ENCODE measurements at regions not wholly inside any gene's neighbourhood (a gene's known extent, or its start where the extent isn't known, plus 50 kb on each side); places are given as distances from the start of the nearest gene placed in this dataset.

DNA sequence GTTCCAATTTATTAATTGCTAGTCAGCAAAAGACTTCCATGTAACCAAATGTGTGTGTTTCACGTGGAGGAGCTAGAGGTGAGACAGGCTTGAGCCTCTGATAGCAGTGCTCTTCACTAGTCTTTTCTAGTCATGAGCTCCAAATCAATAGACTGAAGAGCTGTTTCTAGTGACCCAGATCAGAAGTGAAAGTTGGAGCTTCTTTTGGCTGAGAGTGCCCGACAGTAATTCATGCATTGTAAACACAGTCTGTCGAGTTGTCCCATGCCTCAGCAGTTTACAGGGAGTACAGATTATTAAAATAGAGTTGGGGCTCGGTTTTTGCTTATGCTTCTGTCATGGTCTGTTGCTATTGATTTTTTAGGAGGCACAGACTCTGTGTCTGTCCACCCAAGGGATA is 793.1 kb downstream of the DTWD2 start:
- peaks cover 17% of the 10 kb centered on the region for H3K9me3 Mint-ChIP-seq (ENCODE audit: low read depth, unreplicated experiment)
- no peak for DNase-seq
- no peaks in the 10 kb centered on the region for H3K4me1 Mint-ChIP-seq (ENCODE audit: low read depth, unreplicated experiment)
- intact Hi-C loops (cut with micrococcal nuclease; ENCODE audit: unreplicated experiment) = no loop called here
- no TSS peak for BruUV-seq (replicated peaks)
- CTCF ChIA-PET = no interaction called here
- no peak overlapping the region for H3K27ac Mint-ChIP-seq (ENCODE audit: unreplicated experiment)
- H3K27me3 Mint-ChIP-seq (ENCODE audit: unreplicated experiment) = no peaks in the 10 kb centered on the region
- TF ChIP-seq, protein P1, sequence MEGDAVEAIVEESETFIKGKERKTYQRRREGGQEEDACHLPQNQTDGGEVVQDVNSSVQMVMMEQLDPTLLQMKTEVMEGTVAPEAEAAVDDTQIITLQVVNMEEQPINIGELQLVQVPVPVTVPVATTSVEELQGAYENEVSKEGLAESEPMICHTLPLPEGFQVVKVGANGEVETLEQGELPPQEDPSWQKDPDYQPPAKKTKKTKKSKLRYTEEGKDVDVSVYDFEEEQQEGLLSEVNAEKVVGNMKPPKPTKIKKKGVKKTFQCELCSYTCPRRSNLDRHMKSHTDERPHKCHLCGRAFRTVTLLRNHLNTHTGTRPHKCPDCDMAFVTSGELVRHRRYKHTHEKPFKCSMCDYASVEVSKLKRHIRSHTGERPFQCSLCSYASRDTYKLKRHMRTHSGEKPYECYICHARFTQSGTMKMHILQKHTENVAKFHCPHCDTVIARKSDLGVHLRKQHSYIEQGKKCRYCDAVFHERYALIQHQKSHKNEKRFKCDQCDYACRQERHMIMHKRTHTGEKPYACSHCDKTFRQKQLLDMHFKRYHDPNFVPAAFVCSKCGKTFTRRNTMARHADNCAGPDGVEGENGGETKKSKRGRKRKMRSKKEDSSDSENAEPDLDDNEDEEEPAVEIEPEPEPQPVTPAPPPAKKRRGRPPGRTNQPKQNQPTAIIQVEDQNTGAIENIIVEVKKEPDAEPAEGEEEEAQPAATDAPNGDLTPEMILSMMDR (IDR thresholded peaks at IDR 0.05; ENCODE audit: unreplicated experiment) = no peak
- no peaks in the 10 kb centered on the region for H3K36me3 Mint-ChIP-seq (ENCODE audit: insufficient read depth, unreplicated experiment)
- H3K4me3 Mint-ChIP-seq (ENCODE audit: low read depth, unreplicated experiment) = no peak overlapping the region

DNA sequence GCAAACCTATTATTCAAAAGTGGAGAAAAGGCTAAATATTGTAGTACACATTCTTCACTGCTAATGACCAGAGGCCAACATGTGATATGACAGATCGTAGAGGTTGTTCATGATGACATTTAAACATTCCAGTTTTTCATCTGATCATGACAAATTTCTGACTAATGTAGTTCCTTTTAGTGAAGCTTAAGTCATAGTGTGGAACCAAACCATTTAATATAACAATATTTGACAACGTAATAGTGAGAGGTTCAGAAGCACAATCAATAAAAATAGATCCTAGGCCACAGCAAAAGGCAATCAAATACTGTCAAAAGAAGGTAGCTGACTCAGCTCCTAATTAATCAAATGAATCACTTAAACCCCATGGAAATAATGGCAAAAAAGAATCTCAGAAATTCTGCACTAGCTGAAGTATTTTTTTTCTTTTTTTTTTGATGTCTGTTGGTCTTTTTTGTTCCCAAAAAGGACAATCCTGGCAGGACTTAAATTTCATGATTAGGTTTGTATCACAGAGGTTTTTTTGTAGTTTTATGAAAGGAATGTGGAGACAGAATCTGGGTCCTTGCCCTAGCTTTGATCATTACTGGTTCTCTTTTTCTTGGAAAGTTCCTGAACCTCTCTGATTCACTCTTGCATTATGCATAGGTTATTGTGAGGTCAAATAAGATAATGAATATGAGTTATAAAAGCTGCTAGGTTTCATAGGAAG is 795.0 kb downstream of the DTWD2 start:
- CTCF ChIA-PET = no interaction called here
- BruUV-seq (replicated peaks) = no TSS peak
- Mint-ChIP-seq H3K4me3 (ENCODE audit: low read depth, unreplicated experiment) (no peak overlapping the region), H3K27ac (ENCODE audit: unreplicated experiment) (no peak overlapping the region), H3K36me3 (ENCODE audit: insufficient read depth, unreplicated experiment) (no peaks in the 10 kb centered on the region), H3K4me1 (ENCODE audit: low read depth, unreplicated experiment) (no peaks in the 10 kb centered on the region), H3K9me3 (ENCODE audit: low read depth, unreplicated experiment) (peaks cover 19% of the 10 kb centered on the region), H3K27me3 (ENCODE audit: unreplicated experiment) (no peaks in the 10 kb centered on the region)
- TF ChIP-seq, protein P1 (IDR thresholded peaks at IDR 0.05; ENCODE audit: unreplicated experiment) = no peak
- no peak for DNase-seq
- intact Hi-C loops (cut with micrococcal nuclease; ENCODE audit: unreplicated experiment) = no loop called here

DNA sequence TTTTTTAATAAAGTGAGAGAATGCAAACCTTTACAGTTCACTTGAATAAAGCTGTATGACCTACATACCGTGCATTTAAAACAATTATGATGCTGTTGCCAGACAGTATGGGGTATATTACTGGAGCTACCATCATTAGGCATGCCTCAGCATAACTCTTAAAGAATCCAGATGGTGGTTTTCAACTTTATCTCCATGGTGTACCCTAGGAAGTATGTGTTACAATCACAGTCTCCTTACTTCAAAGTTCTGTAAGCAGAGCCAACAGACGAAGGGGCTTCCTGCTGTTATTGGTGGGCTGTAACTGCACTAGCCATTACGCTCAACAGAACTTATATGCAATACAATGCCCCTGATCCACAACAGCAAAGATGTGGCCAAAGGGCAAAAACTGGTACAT is 803.3 kb downstream of the DTWD2 start:
- CTCF ChIA-PET = no interaction called here

DNA sequence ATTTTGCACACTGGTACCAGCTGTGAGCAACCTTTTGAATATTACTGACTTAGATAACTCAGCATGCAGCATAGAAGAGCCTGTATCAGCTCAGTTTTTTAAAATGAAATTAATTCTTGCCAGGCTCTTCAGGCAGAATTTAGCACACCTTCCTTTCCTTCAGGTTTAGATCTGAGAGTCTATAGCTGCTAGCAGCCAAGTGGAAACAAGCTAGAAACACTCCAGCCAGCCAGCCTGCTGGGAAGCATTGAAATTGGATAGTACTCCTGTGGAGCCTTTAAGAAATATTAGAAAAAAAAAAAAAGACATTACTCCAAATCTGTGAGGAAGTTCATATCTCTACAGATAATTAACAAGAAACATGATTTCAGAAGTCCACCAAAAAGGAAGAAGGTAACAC is 812.2 kb downstream of the DTWD2 start:
- BruUV-seq (replicated peaks) = no TSS peak
- CTCF ChIA-PET = no interaction called here
- TF ChIP-seq, protein P1 (IDR thresholded peaks at IDR 0.05; ENCODE audit: unreplicated experiment) = no peak

More for the DNA sequence above, 803.3 kb downstream of the DTWD2 start:
- H3K27me3 Mint-ChIP-seq (ENCODE audit: unreplicated experiment) = no peaks in the 10 kb centered on the region
- no peak overlapping the region for H3K27ac Mint-ChIP-seq (ENCODE audit: unreplicated experiment)
- H3K36me3 Mint-ChIP-seq (ENCODE audit: insufficient read depth, unreplicated experiment) = no peaks in the 10 kb centered on the region
- H3K4me3 Mint-ChIP-seq (ENCODE audit: low read depth, unreplicated experiment) = no peak overlapping the region
- peaks cover 6% of the 10 kb centered on the region for H3K9me3 Mint-ChIP-seq (ENCODE audit: low read depth, unreplicated experiment)
- intact Hi-C loops (cut with micrococcal nuclease; ENCODE audit: unreplicated experiment) = no loop called here
- BruUV-seq (replicated peaks) = no TSS peak
- DNase-seq = no peak
- TF ChIP-seq, protein P1 (IDR thresholded peaks at IDR 0.05; ENCODE audit: unreplicated experiment) = no peak
- H3K4me1 Mint-ChIP-seq (ENCODE audit: low read depth, unreplicated experiment) = no peaks in the 10 kb centered on the region

More for the DNA sequence above, 812.2 kb downstream of the DTWD2 start:
- Mint-ChIP-seq H3K36me3 (ENCODE audit: insufficient read depth, unreplicated experiment) (no peaks in the 10 kb centered on the region), H3K27me3 (ENCODE audit: unreplicated experiment) (no peaks in the 10 kb centered on the region), H3K4me1 (ENCODE audit: low read depth, unreplicated experiment) (no peaks in the 10 kb centered on the region), H3K27ac (ENCODE audit: unreplicated experiment) (no peak overlapping the region), H3K4me3 (ENCODE audit: low read depth, unreplicated experiment) (no peak overlapping the region), H3K9me3 (ENCODE audit: low read depth, unreplicated experiment) (peaks cover 10% of the 10 kb centered on the region)
- intact Hi-C loops (cut with micrococcal nuclease; ENCODE audit: unreplicated experiment) = no loop called here
- no peak for DNase-seq
